Frontal cortex (tissue), 3 donors: ENCODE measurements at regions not wholly inside any gene's neighbourhood (a gene's known extent, or its start where the extent isn't known, plus 50 kb on each side); places are given as distances from the start of the nearest gene placed in this dataset.
"Not testable (repeated sequence)": the region's sequence is repeated elsewhere in the genome, so short reads cannot be mapped to it uniquely, and the experiment has no call there.

Experiments used
- DNase-seq, 2 donors: peaks; one replicate each; pipeline ENCODE4 v3.0.0; 2012; ENCODE audit warnings: low spot score in 2 of 2
- FAIRE-seq: peaks from 2 replicates; lab custom pipeline; 2012; peaks lifted over from hg19 to GRCh38; lab: Jason Lieb, UNC
- donor health status: control.
- donor health status: control.
- donor health status: control.

DNA sequence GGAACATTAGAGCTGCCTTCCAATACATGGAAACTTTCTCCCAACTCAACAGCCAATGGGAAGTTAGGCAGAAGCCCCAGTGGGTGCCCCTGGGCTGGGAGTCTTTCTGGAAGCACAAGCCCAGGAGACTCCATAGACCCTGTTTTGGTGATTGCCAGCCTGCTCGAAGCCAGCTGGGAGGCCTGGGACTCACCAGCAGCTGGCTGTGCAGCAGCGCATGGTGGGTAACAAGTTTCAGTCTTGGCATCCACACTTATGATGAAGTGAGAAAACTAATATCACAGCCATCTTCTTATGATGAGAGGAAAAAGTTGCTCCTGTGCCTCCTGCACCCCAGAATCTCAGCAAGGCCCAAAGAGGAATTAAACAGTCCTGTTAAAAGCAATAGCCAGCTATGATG, 522.5 kb upstream of the CDH5 start:
- FAIRE-seq (no peak), DNase-seq (no peak)

DNA sequence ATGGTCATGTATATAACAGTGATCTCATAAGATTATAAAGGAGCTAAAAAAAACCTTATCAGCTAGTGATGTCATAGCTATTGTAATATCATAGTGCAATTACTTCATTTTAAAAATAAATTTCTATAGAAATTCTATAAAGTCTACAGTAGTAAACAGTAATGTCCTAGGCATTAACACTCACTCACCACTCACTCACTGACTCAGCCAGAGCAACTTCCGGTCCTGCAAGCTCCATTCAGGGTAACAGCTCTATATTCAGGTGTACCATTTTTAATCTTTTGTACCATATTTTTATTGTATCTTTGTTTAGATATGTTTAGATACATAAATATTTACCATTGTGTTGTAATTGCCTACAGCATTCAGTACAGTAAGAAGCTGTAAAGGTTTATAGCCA, 524.4 kb upstream of the CDH5 start:
- FAIRE-seq, result no peak
- no peak for DNase-seq

DNA sequence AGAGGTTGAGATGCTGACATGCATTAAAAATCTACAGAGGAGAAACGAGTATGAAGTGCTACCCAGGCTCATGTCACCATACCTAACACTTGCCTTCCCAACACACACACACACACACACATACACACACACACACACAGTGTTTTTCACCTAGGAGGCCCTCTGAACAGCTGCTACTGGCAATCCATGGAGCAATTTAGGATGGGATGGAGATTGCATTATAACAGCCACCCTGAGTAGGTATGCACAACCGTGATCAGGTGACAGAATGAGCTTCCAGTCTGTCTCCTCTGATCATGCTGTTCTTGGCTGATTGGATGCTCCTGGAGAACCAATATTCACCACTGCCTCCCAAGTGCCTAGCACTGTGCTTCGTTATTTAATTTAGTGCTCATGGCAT, 528.5 kb upstream of the CDH5 start:
- FAIRE-seq, result no peak
- DNase-seq, result no peak

DNA sequence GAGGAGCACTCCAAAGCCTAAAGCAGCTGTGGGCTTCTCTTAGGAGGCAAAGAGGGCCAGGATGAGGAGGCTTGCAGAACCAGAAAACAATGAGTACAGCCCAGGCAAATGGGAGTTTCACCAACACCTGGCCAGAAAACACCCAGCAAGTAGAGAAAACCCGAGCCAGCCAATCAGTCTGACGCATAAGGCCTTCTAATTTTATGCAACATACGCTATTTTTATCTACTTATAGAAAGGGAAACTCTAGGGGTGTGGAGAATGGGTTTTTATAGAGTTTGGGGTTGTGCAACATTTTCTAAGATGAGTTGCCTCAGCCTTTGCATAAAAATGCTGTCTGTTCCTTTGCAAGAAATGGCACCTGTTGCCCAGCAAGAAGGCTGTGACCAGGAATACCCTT, 529.0 kb upstream of the CDH5 start:
- DNase-seq (no peak), FAIRE-seq (no peak)

DNA sequence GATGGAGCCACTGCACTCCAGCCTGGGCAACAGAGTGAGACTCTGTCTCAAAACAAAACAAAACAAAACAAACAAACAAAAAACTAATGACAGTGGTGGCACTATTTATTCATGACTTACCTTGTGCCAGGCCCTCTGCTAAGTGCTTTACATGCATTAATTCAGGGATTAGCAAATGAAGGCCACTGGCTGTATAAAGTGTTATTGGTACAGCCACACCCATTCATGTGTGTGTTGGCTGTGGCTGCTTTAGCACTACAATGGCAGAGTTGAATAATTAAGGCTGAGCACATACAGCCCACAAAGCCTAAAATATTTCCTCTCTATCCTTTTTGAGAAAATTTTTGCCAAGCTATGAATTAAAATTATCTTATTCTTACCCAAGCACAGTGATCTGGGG, 531.8 kb upstream of the CDH5 start:
- no peak for DNase-seq
- FAIRE-seq, result no peak

DNA sequence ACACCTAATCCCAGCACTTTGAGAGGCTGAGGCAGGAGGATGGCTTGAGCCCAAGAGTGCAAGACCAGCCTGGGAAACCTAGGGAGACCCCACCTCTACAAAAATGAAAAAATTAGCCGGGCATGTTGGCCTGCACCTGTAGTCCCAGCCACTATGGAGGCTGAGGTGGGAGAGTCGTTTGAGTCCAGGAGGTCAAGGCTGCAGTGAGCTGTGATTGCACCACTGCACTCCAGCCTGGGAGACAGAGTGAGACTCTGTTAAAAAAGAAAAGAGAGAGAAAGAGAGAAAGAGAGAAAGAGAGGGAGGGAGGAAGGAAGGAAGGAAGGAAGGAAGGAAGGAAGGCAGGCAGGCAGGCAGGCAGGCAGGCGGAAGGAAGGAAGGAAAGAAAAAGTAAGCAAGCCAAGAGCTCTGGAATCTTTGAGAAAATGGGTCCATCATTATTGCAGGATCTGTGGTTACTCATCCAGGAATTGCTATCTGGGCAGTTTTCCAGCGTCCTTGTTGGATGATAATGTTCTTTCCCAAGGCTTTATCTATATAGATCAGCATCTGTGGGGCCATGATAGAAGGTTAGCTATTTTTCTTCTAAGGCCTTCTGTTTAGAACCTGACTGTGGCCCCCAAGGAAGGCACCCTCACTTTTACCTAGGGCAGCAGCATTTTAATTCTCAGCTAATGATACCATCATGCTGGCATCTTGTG, 533.2 kb upstream of the CDH5 start:
- no peak for FAIRE-seq
- no peak for DNase-seq

DNA sequence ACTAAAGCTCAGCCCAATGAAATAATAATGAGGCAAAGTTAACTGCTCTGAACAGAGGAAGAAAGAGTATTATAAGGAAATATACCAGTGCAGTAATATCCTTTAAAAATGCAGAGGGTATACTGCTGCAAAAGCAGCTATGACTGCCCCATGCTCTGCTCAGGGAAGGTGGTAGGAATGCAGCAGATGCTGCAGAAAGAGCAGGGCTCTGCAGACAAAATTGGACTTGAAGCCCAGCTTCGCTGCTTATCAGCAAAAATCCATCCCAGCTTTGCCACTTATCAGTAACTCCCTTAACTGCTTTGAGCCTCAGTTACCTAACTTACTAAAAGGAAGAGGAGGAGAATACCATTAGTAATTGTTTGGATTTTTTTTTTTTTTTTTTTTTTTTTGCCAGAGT, 533.8 kb upstream of the CDH5 start:
- no peak for DNase-seq
- no peak for FAIRE-seq

DNA sequence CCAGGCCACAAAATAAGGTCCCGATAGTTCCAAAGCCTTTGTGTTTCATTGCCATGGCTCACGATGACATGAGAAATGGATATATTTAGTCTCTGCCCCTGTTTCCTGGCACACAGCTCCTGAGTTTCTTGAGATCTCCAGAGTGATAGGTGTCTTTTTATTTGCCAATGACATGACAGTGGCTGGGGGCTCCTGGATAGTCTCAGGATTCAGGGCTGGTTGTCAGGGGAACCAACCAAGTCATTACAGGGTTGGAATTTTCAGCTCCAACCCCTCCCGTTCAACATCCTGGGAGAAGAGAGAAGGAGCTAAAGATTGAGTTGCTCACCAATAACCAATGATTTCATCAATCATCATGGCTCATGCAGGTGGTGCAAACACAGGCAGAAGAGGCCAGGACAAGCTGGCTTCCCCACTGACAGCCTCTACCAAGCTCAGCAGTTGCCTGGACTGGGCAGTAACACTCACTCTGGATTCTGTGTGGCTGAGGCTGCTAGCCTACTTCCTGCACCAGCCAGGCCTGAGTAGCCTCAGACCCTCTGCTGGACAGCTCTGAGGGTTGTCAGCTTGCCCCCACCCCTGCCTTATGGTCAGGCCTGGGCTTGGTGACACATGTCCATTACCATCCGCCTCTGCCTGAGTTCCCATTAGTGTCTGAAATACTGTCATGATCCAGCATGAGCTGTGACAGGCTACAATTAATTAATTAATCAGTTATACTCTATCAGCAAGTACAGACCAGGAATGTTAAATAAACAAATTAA, 534.4 kb upstream of the CDH5 start:
- FAIRE-seq (no peak), DNase-seq (no peak)

DNA sequence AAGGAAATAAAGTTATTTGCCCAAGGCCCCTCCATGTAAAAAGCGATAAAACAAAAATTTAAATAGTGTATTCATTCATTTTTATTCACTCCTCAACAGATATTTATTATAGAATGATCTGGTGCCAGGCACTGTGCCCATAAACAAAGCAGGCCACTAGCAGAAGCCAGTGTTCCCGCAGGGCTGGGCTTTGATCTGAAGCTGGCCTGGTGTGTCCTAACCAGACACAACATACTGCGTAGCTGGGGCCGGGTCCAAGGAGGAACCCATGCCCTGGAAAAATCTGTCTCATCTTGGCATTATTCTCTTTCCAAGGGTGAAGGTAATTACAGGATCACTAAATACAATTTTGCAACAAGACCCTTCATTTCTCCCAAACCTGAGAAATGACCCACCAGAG, 537.4 kb upstream of the CDH5 start:
- DNase-seq, result no peak
- no peak for FAIRE-seq

DNA sequence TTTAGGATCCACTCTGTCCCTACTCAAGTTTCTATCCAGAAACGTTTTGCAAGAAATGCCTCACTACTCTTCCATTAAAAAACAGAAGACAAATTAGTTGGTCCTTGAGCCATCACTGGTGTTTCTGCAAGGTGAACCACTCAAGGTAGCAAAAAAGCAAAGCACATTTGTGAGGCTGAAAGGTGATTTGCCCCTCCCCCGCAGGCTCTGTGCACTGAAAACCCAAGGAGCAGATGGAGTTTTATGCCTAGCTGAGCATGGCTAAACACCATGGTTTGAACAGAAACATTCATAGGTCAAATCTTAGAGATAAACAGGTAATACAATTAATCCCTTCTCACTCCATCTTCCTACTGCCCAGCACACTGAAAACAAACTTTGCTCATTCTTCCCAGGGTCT, 538.2 kb upstream of the CDH5 start:
- DNase-seq, result no peak
- no peak for FAIRE-seq

DNA sequence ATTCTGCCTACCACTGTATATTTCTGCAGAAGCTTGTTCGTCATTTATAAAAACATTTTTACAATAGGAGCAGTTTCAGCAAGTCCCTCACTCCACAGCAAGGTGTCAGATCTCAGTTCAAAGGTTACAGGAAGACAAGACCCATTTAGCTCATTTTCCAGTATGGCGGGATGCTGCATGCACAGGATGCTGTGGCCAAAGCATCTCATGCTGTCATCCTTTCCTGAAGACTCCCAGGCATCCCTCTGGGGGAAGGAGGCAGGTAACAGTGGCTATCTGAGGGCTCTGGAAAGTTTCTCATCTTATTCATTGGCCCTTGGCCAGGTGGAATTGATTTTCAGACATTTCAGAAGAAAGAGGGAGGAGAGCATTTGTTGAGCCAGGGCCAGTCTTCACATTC, 539.3 kb upstream of the CDH5 start:
- FAIRE-seq (no peak), DNase-seq (no peak)

DNA sequence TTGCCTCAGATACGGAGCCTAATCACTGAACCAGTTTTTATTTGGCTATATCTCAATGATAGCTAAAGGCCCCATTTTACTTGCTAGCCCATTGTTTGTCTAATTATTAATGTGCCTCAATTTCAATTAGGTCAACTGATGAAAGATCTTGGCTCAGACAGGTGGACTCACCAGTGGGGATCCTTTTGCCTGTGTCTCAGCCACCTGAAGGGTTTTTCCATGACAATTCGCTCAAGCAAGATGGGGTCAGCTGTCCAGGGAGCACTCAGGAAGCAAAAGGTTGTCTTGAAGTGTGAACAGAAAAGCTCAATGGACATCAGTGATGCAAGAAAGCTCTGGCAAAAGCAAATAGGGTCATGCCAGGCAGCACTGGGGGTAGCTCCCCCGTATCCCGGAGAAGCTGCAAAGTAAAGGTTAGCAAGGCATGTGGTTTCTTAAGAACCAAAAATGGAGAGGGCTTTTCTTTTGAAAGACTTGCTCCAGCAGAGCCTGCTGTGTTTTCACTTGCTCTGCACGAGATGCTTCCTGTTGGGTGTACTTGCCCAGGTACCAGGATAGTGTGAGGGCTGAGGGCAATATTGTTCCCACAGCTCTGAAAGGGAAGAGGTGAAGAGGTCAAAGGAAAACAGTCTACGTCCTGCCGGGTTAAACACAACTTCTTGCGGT, 541.2 kb upstream of the CDH5 start:
- no peak for DNase-seq
- FAIRE-seq, result no peak

DNA sequence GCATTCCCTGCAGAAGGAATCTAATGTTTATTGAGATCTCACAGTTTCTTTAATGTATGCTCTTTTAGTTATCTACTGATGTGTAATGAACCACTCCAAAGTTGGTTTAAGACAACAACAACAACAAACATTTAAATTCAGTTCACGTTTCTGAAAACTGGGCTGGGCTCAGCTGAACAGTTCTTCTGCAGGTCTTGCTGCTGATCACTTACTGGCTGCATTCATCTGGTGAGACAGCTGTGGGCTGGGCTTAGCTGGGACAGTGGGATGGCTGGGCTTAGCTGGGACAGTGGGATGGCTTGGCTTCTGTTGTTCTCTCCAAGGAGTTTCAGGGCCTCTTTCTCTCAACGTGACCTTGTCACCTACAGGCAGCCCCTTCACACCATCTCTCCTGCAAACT, 544.3 kb upstream of the CDH5 start:
- FAIRE-seq (no peak), DNase-seq (no peak)

DNA sequence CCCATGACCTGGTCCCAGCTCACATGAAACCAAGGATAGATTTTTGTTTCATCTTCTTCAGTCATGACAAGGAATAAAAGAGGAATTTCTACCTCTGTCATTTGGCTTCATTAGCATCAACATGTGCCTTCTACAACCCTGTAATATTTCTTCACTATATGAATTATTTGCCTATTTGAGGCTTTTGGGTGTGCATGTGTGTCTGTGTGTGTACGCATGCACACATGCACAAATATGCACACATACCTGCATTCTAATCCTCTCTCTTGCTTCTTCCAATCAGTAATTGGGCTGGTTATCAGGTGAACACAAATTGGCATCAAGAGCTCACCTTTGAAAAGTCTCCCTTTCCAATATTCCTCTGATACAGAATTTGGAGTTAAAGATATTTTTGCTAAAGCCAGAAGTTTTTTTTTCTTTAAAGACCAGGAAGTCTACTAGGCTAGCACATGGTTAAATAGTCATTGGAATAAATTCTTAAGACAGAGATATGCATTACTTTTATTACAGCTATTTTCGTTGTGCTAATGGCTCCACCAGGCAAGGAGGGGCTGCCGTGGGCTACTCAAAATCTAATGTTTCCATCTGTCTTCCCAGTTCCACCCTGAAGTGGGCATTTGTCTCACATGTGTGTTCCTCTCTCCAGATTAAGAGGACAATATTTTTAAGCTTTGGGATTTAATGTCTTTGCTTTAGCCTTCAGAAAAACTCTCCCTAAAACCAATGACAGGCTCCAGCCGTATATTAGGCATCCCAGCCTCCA, 547.2 kb upstream of the CDH5 start:
- DNase-seq, result no peak
- no peak for FAIRE-seq

DNA sequence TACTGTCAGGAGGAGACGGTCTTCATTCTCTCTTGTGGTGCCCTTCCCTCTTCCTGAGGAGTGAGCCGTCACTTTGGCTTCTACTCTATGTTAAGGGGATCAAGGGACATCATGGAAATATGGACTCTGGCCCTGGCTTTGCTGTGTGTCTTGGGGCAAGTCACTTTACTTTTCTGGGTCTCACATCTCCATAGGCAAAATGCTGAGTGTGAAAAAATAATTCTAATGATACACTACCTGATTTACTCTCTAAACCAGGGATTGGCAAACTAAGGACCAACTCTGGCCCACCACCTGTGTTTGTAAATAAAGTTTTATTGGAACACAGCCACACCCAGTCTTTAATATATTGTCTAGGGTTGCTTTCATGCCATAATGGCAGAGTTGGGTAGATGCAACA, 548.7 kb upstream of the CDH5 start:
- DNase-seq (no peak), FAIRE-seq (no peak)

DNA sequence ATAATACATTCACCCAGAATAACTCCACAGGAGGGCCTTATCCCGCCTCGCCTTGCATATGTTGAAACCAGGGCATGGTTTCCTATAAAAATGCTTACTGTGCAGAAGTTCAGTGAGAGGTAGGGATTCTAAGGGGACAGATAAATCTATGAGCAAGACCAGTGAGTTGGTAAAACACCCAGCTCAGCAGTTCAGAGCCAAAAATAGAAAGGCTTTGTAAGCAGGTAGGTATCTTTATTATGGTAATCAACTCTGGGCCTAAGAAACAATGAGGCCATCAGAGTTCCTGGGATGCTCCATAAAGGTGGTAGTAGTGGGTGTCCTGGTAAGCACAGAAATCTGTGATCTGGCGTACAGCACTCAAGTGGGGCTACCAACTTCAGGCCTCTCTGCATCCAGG, 549.4 kb upstream of the CDH5 start:
- FAIRE-seq, result no peak
- DNase-seq, result no peak

DNA sequence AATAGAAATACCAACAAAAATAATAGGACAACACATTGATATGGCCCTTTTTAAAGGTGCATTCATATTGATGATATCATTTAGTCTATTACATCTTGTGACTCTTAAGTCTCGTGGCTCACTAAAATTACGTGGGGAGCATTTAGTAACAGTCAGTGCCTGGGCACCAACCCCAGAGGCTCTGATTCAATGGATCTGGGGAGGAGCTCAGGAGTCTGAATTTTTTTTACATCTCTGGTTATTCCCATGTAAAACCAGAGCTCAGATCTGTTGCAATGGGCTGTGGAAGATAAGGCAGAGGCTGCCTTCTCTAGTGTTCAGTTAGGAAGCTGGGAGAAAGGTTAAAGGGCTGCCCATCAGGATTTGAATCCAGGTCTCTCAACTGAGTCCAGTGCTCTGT, 549.9 kb upstream of the CDH5 start:
- FAIRE-seq (no peak), DNase-seq (no peak)

DNA sequence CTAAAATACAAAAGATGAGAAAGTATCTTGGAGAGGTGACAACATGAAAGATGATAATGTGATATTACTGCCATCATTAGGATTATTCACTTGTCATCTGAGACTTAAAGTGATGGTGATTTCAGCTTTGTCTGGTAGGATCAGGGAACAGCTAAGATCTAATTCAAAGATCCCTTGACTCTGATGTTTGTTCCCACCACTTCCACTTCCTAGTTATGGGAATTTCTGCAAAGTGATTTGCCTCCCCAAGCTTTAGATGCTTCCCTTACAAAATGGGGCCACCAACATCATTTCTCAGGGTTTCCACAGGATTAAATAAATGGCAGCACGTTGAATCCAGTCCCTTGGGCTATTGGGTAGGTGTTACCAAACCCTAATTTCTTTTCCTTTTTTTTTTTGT, 550.8 kb upstream of the CDH5 start:
- FAIRE-seq (no peak), DNase-seq (no peak)

DNA sequence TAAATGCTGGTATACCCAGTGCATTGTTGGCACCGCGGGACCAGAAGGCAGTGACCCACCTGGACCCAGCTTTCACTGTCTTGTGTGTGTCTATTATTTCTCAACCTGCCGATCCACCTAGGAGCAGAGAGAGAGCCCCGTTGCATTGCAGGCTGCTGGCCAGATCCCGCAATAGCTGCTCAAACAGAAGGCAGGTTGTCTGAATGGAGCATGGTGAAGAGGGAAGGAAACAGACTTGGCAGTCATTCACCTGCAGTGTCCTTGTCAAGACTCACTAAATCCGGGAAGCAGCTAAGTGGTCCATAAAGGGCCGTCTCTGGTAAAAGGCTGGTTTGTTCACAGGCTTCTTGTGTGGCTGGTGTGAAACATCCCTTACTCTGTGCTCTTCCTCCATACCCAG, 552.6 kb upstream of the CDH5 start:
- not testable (repeated sequence) for FAIRE-seq, DNase-seq

DNA sequence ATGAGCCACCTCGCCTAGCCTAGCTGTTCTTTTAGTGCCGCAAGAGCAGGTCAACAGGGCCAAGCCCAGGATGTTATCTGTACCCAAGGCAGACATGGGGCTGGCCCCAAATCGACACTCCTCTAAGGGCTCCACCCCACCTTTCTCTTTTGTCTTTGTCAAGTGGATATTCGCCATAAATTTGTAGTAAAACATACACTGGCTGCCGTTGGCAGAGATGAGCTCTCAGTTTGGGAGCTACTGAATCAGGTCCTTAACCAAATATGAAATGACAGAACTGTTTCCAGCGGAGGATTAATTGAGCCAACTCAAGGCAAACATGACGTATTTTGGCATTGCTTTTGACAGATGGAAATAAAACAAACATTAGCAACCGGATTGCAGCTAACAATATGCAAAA, 556.9 kb upstream of the CDH5 start:
- DNase-seq, result no peak
- FAIRE-seq, result no peak

DNA sequence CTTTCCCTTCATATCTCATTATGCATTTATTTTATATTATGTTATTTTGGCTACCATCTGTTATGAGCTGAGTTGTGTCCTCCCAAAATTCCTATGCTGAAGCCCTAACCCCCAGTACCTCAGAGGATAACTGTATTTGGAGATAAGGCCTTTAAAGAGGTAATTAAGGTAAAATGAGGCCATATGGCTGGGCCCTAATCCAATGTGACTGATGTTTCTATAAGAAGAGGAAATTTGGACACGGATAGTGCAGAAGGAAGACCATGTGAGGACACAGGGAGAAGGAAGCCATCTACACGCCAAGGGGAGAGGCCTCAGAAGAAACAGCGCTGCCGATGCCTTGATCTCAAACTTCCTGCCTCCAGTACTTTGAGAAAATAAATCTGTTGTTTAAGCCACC, 557.7 kb upstream of the CDH5 start:
- FAIRE-seq, result no peak
- no peak for DNase-seq
